HEK293T (cell line): ENCODE measurements at regions not wholly inside any gene's neighbourhood (a gene's known extent, or its start where the extent isn't known, plus 50 kb on each side); places are given as distances from the start of the nearest gene placed in this dataset.

Source experiments
- CTCF ChIA-PET: fragments of 350-600 bp; formaldehyde crosslinking; extraction: SDS; loops from one replicate; lab custom pipeline; 2021; ENCODE audit warnings: antibody characterized with exemption, inconsistent platforms; lab: Yijun Ruan, JAX
- POLR2A ChIA-PET: fragments of 350-600 bp; formaldehyde crosslinking; extraction: SDS; loops from one replicate; lab custom pipeline; 2020; ENCODE audit warnings: antibody characterized with exemption, inconsistent platforms; lab: Yijun Ruan, JAX
- DNase-seq: peaks from one replicate; pipeline ENCODE4 v3.0.0; 2012; ENCODE audit warnings: mixed read lengths; ENCODE audit errors: extremely low spot score
- ARNT ChIP-seq: fragments of 450-650 bp; IDR thresholded peaks from 2 replicates; pipeline ENCODE4 v1.6.1; 2017; ENCODE audit warnings: mild to moderate bottlenecking
- BHLHE40 ChIP-seq: fragments of 450-650 bp; IDR thresholded peaks from 2 replicates; pipeline ENCODE4 v1.6.1; 2016; ENCODE audit warnings: mild to moderate bottlenecking, moderate library complexity, borderline replicate concordance
- CTBP1 ChIP-seq: fragments of 450-650 bp; IDR thresholded peaks from 2 replicates; pipeline ENCODE4 v1.6.1; 2016; ENCODE audit warnings: borderline replicate concordance
- ELF4 ChIP-seq: fragments of 450-650 bp; IDR thresholded peaks from 2 replicates; pipeline ENCODE4 v1.6.1; 2017; ENCODE audit warnings: antibody characterized with exemption
- FOXA1 ChIP-seq: fragments of 450-650 bp; IDR thresholded peaks from 2 replicates; pipeline ENCODE4 v1.6.1; 2016; ENCODE audit warnings: mild to moderate bottlenecking
- FOXK2 ChIP-seq: fragments of 450-650 bp; IDR thresholded peaks from 2 replicates; pipeline ENCODE4 v1.6.1; 2016; ENCODE audit warnings: mild to moderate bottlenecking
- FOXM1 ChIP-seq: fragments of 450-650 bp; IDR thresholded peaks from 2 replicates; pipeline ENCODE4 v1.6.1; 2017; ENCODE audit warnings: mild to moderate bottlenecking, borderline replicate concordance
- HDGF ChIP-seq: fragments of 450-650 bp; IDR thresholded peaks from 2 replicates; pipeline ENCODE4 v1.6.1; 2017; ENCODE audit warnings: antibody characterized with exemption, borderline replicate concordance
- L3MBTL2 ChIP-seq: fragments of 450-650 bp; conservative IDR thresholded peaks from 2 replicates; pipeline ENCODE4 v1.6.1; 2016; ENCODE audit warnings: mild to moderate bottlenecking
- LEF1 ChIP-seq: fragments of 450-650 bp; IDR thresholded peaks from 2 replicates; pipeline ENCODE4 v1.6.1; 2017; ENCODE audit warnings: mild to moderate bottlenecking, borderline replicate concordance
- NFRKB ChIP-seq: fragments of 450-650 bp; IDR thresholded peaks from 2 replicates; pipeline ENCODE4 v1.6.1; 2016; ENCODE audit warnings: mild to moderate bottlenecking, moderate library complexity
- PKNOX1 ChIP-seq: fragments of 450-650 bp; IDR thresholded peaks from 2 replicates; pipeline ENCODE4 v1.6.1; 2016
- SP1 ChIP-seq: fragments of 450-650 bp; IDR thresholded peaks from 2 replicates; pipeline ENCODE4 v1.6.1; 2017
- SUZ12 ChIP-seq: fragments of 450-650 bp; IDR thresholded peaks from 2 replicates; pipeline ENCODE4 v1.6.1; 2016; ENCODE audit warnings: mild to moderate bottlenecking
- TARDBP ChIP-seq: fragments of 450-650 bp; IDR thresholded peaks from 2 replicates; pipeline ENCODE4 v1.6.1; 2016
- ZNF384 ChIP-seq: fragments of 450-650 bp; IDR thresholded peaks from 2 replicates; pipeline ENCODE4 v1.6.1; 2016

- POLR2A ChIA-PET: no interaction called here
- CTCF ChIA-PET: interaction anchor here (1.0 kb wide), 1 partner anchor 130 kb away, joined by 4 read pairs; no protein-coding TSS in a partner anchor
- TF ChIP-seq ZNF384: no peak
- no peak for TF ChIP-seq PKNOX1
- TF ChIP-seq SP1: no peak
- no peak for TF ChIP-seq HDGF
- no peak for TF ChIP-seq SUZ12
- no peak for TF ChIP-seq ARNT
- TF ChIP-seq FOXK2: no peak
- no peak for TF ChIP-seq TARDBP
- TF ChIP-seq LEF1: no peak
- no peak for TF ChIP-seq BHLHE40
- no peak for TF ChIP-seq L3MBTL2
- DNase-seq: no peak
Measured at GRCh38 chr22:22743128-22743760, 98.8 kb downstream of the GGTLC2 start.

DNA sequence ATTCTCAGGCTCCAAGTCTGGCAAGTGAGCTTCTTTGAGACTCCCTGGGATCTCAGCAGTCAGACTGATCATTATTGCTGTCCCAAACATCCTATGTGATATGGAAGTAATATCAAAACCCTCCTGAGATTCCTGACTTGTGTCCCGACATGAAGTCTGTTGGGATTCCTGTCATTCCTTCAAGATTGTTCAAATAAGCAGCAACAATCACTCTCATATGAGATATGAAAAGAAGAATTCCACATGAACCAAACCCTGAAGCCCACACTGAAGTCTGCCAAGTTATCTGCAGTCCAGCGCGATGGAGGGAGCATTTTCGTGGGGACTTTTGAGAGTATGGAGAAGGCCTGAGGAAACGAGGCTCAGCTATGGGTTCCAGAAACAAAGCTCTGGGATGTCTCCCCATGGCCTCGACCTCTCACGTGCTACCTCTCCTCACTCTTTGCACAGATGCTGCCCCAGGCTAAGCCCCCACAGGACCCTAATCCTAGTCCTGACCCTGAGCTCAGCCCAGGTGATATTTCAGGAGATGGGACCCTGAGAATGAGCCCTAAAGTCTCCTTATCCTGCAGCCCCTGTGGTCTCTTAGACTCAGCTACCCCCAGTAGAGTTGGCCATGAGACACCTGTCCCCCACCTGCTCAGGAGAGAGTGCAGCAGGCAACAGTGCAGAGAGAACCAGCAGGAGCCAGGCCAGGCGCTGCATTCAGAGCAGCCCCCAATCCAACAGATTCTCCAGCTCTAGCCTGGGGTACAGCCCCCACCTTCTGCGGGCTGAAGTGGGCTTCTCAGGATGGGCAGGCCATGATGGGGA is 100.2 kb downstream of the GGTLC2 start:
- CTCF ChIA-PET: interaction anchor here (0.6 to 1.7 kb wide), 9 partner anchors 8 to 662 kb away, joined by 3 to 8 read pairs (median 5); no protein-coding TSS in a partner anchor
- TF ChIP-seq L3MBTL2: no peak
- DNase-seq: no peak
- POLR2A ChIA-PET: no interaction called here

- ChIA-PET CTCF (interaction anchor here (0.5 to 1.8 kb wide), 18 partner anchors 8 to 661 kb away, joined by 3 to 12 read pairs (median 4); no protein-coding TSS in a partner anchor), POLR2A (no interaction called here)
- peak; percentile 55 for DNase-seq
- TF ChIP-seq SP1: no peak
- TF ChIP-seq BHLHE40: no peak
- TF ChIP-seq FOXA1: no peak
- TF ChIP-seq TARDBP: no peak
- no peak for TF ChIP-seq PKNOX1
- TF ChIP-seq LEF1: no peak
- no peak for TF ChIP-seq L3MBTL2
- TF ChIP-seq CTBP1: no peak
- TF ChIP-seq ZNF384: no peak
- TF ChIP-seq ELF4: no peak
- TF ChIP-seq ARNT: no peak
- no peak for TF ChIP-seq SUZ12
- TF ChIP-seq FOXM1: no peak
- TF ChIP-seq HDGF: no peak
- TF ChIP-seq NFRKB: no peak
Measured at GRCh38 chr22:22745225-22746060, 101.0 kb downstream of the GGTLC2 start.

DNA sequence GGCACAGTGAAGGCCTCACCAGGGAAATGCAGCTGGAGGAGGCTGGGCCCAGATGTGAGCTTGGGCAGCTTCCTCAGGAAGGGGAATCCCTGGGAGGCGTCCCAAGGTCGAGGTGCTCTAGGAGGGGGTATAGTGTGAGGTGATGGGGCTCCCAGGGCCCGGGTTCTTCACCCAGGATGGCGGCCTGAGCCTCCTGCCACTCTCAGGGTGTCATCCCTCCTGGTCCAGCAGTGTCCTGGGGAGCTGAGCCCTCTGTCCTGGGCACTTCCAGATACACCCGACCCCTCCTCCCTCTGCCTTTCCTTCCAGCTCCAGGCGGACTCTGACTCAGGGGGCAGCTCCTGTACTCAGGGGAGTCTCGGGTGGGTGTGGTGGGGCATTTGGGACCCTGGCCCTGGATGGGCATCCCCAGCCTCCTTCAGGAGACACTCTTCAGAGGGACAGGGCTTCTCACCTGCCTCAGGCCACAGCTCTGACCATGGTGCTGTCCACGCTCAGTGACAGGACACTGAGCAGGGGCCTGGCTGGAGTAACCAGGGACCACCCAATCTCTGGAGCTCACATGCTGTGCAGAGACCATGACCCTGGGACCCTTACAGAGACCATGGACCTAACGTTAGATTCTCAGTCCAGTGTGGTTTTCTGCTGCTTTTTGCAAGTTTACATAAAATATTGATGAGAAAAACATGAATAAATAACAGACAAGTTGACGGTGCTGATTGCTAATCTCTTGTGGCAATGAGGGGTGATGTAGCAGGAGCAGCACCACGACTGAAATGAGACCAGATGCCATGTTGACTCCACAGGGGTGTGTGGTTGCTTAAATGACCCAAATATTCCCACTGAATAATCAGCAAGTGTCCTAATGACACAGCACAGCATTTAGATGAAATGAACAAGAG is 101.9 kb downstream of the GGTLC2 start:
- TF ChIP-seq FOXM1 (no peak), L3MBTL2 (no peak), ELF4 (no peak), PKNOX1 (no peak), CTBP1 (no peak), HDGF (no peak), BHLHE40 (no peak), ZNF384 (no peak), SP1 (no peak), ARNT (no peak), LEF1 (no peak), TARDBP (no peak), FOXK2 (no peak), FOXA1 (no peak), SUZ12 (no peak), NFRKB (no peak)
- ChIA-PET POLR2A (no interaction called here), CTCF (interaction anchor here (0.5 to 1.8 kb wide), 15 partner anchors 7 to 438 kb away, joined by 3 to 12 read pairs (median 5); no protein-coding TSS in a partner anchor)
- no peak for DNase-seq
